ENCODE measurements at regions not wholly inside any gene's neighbourhood (a gene's known extent, or its start where the extent isn't known, plus 50 kb on each side); places are given as distances from the start of the nearest gene placed in this dataset.

GRCh38 chr10:10591715-10592341 lies 425.8 kb upstream of the CELF2 start:
- DNase-seq (ENCODE audit: low spot score), result no peak

GRCh38 chr10:10596256-10596655 lies 421.4 kb upstream of the CELF2 start:
- no peak for DNase-seq (ENCODE audit: low spot score)

- DNase-seq (ENCODE audit: low spot score), result no peak
Measured at GRCh38 chr10:10598297-10598696, 419.4 kb upstream of the CELF2 start.

GRCh38 chr10:10600004-10600403 lies 417.7 kb upstream of the CELF2 start:
- DNase-seq (ENCODE audit: low spot score), result no peak

GRCh38 chr10:10605551-10606081 lies 412.1 kb upstream of the CELF2 start:
- DNase-seq (ENCODE audit: low spot score), result no peak

- DNase-seq (ENCODE audit: low spot score), result no peak
Measured at GRCh38 chr10:10609379-10609955, 408.2 kb upstream of the CELF2 start.

- DNase-seq (ENCODE audit: low spot score), result no peak
Measured at GRCh38 chr10:10610171-10610570, 407.5 kb upstream of the CELF2 start.

GRCh38 chr10:10612151-10612550 lies 405.5 kb upstream of the CELF2 start:
- no peak for DNase-seq (ENCODE audit: low spot score)

GRCh38 chr10:10613656-10614244 lies 403.9 kb upstream of the CELF2 start:
- no peak for DNase-seq (ENCODE audit: low spot score)

- no peak for DNase-seq (ENCODE audit: low spot score)
Measured at GRCh38 chr10:10617686-10618085, 400.0 kb upstream of the CELF2 start.

- no peak for DNase-seq (ENCODE audit: low spot score)
Measured at GRCh38 chr10:10618139-10618538, 399.5 kb upstream of the CELF2 start.

GRCh38 chr10:10623958-10624566 lies 393.6 kb upstream of the CELF2 start:
- no peak for DNase-seq (ENCODE audit: low spot score)

GRCh38 chr10:10624567-10624962 lies 393.1 kb upstream of the CELF2 start:
- no peak for DNase-seq (ENCODE audit: low spot score)

- DNase-seq (ENCODE audit: low spot score), result no peak
Measured at GRCh38 chr10:10625491-10625890, 392.2 kb upstream of the CELF2 start.

- no peak for DNase-seq (ENCODE audit: low spot score)
Measured at GRCh38 chr10:10626734-10627133, 390.9 kb upstream of the CELF2 start.

- DNase-seq (ENCODE audit: low spot score), result no peak
Measured at GRCh38 chr10:10627414-10627813, 390.3 kb upstream of the CELF2 start.

- no peak for DNase-seq (ENCODE audit: low spot score)
Measured at GRCh38 chr10:10629512-10629911, 388.2 kb upstream of the CELF2 start.

- no peak for DNase-seq (ENCODE audit: low spot score)
Measured at GRCh38 chr10:10630281-10630680, 387.4 kb upstream of the CELF2 start.

GRCh38 chr10:10630782-10631181 lies 386.9 kb upstream of the CELF2 start:
- no peak for DNase-seq (ENCODE audit: low spot score)

- no peak for DNase-seq (ENCODE audit: low spot score)
Measured at GRCh38 chr10:10642189-10642588, 375.5 kb upstream of the CELF2 start.

GRCh38 chr10:10642751-10643150 lies 374.9 kb upstream of the CELF2 start:
- DNase-seq (ENCODE audit: low spot score), result no peak

GRCh38 chr10:10644008-10644646 lies 373.5 kb upstream of the CELF2 start:
- DNase-seq (ENCODE audit: low spot score), result no peak

Measured in HuH-7 (cell line).